Stimulated activated CD4-positive, alpha-beta T cell treated with anti-CD3 and anti-CD28 coated beads, Interleukin-1b, Interleukin-23, amount 100 ng/mL, for 48 hours (primary cell): ENCODE measurements at regions not wholly inside any gene's neighbourhood (a gene's known extent, or its start where the extent isn't known, plus 50 kb on each side); places are given as distances from the start of the nearest gene placed in this dataset.
"Not testable (repeated sequence)": the region's sequence is repeated elsewhere in the genome, so short reads cannot be mapped to it uniquely, and the experiment has no call there.

Experiments
- DNase-seq: peaks from one replicate; pipeline ENCODE4 v3.0.0-alpha.2; 2020

- DNase-seq = no peak
Observed at GRCh38 chr10:30762620-30763019, 133.1 kb upstream of the LYZL2 start.

- DNase-seq = no peak
Observed at GRCh38 chr10:30759423-30759822, 129.9 kb upstream of the LYZL2 start.

GRCh38 chr10:30758338-30758737 is 128.8 kb upstream of the LYZL2 start:
- no peak for DNase-seq

- no peak for DNase-seq
Observed at GRCh38 chr10:30756896-30757295, 127.3 kb upstream of the LYZL2 start.

DNA sequence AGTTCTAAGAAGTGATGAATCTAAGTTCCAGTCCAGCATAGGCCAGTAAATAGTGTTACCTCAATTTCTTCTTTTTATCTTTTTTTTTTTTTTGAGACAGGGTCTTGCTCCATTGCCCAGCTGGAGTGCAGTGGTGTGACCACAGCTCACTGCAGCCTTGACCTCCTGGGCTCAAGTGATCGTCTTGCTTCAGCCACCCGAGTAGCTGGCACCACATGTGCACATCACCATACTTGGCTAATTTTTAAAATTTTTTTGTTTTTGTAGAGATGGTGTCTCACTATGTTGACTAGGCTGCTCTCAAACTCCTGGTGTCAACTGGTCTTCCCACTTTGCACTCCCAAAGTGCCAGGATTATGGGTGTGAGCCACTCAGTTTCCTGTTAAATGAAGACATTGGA is 126.6 kb upstream of the LYZL2 start:
- no peak for DNase-seq

GRCh38 chr10:30755441-30755953 is 125.9 kb upstream of the LYZL2 start:
- DNase-seq = no peak

- no peak for DNase-seq
Observed at GRCh38 chr10:30752481-30752881, 122.9 kb upstream of the LYZL2 start.

DNA sequence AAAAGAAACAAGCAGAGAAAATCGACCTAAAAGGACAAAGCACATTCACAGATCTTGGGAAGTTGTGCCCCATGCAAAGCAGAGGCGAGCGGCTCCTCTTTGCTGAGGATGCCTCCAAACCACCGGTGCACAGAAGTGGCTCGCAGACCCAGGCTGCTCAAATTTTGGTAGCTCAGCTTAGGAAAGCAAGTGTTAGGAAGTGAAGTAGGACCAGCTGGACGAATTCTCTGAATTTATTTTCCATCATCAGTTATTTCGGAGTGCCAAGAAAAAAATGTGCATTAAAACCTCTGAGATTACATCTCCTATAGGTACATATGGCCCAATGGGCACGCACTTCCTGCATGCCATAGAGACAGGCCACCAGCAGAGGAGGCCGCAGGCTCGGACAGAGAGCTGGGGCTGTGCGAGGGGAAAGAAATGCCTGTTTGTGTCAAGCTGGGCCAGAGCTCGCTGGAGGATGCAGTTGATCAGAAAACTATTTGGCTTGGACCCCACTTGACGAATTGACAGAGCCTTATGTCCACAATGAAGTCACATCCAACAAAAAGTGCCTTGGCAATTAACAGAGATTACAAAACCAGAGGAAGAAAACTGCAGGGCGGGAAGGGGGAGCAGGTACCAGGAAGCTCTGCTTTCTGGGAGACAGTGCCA is 122.3 kb upstream of the LYZL2 start:
- DNase-seq = peak; percentile 67

GRCh38 chr10:30750971-30751677 is 121.6 kb upstream of the LYZL2 start:
- no peak for DNase-seq

GRCh38 chr10:30749385-30749784 is 119.8 kb upstream of the LYZL2 start:
- no peak for DNase-seq

DNA sequence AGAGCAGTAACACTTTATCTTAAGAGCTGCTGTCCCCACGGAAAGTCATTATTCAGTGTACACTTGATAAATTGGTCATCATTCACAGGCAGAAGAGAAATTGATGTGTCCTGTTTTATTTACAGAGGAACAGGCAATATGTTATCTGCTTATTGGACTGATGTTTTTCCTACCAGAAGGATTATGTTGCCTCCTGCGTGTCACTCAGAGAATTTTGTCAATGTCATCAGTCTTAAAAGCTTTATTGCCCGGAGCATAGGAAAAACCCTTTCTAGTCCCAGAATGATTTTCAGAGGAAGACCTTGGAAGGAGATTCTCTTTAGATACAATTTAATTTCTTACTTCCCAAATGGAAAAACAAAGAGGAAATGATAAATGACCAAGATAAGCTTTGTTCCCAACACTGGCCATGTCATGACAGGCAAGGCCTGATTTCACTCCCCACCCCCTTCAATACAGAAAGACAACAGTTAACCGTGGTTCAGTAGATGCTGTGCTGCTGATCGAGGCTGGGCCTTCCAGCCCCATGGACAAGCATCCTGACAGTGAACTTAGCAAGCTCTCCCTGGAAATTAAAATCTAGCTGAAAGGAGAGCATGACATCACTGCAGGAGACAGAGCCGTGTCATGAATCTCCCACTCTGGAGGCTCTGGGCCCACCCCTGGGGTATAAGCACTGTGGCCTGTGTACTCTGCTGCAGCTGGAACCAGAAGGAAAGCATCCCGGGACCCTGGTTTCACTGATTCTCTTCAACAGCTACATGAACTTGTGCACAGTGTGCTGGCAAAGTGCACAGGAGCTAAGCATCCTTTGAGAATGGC is 118.8 kb upstream of the LYZL2 start:
- DNase-seq = no peak

- peak; percentile 58 for DNase-seq
Observed at GRCh38 chr10:30747633-30748032, 118.1 kb upstream of the LYZL2 start.

DNA sequence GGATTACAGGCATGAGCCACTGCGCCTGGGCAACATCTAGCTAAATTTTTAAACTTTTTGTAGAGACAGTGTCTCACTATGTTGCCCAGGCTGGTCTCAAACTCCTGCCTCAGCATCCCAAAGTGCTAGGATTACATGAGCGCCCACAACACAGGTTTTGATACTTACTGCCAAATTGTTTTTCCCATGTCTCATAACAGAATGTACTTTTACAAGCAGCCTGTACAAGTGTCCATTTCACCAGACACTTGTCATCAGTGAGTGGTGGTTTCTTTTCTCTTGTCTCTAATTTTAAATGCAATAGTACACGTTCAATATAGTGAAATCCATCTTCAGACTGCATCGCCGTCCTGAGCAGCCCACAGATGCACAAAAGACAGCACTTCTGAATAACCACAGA is 116.4 kb upstream of the LYZL2 start:
- no peak for DNase-seq

DNA sequence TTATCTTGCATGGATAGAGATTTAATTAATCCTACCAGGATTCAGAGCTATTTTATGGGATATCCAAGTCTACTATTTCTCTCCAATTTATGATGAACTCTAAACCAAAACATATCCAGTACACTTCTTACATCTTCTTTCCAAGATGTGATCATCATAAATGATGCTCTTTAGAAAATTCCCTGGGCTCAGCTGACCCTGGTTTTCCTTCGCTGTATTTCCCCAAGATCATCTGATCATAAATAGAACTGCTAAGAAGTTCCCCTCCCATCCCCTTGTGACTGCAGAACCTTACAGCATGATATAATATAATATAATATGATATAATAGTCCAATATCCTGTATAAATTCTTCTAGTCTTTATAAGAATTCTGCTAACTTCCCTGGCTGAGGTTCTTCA is 114.6 kb upstream of the LYZL2 start:
- no peak for DNase-seq

DNA sequence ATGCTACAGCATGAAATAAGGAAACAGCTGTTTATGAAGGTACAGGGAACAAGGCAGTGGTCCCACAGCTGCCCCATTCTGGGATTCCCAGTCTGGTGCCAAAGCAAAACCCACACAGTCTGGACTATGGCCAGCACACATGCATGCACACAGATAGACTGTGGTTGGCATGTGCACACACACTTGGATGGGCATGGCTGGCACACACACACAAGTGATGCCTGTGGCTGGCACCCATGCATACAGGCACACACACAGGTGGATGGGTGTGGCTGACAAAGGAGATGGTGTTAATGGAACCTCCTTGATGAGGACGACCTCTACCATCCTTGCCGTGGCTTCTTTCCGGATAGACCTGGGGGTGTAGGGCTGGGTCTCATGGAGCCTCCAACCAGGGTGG is 114.0 kb upstream of the LYZL2 start:
- no peak for DNase-seq

DNA sequence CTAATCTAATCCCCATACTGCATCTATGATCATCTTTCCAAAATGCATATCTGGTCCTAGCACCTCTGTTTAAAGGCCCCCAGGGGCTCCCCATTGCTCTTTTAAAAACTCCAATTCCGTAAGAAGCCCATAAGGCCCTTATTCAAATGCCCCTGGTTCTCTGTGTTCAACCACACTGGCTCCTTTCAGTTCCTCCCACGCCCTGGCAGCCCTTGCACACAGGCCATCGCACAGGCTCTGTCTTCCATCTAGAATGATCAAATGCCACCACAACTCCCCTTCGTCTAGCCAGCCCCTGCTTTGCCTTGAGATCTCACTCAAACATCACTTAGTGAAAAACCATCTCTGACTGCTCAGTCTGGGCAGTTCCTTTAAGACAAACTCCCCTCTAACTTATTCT is 112.9 kb upstream of the LYZL2 start:
- no peak for DNase-seq

- not testable (repeated sequence) for DNase-seq
Observed at GRCh38 chr10:30740774-30741173, 111.2 kb upstream of the LYZL2 start.

- DNase-seq = no peak
Observed at GRCh38 chr10:30738416-30738815, 108.9 kb upstream of the LYZL2 start.

DNA sequence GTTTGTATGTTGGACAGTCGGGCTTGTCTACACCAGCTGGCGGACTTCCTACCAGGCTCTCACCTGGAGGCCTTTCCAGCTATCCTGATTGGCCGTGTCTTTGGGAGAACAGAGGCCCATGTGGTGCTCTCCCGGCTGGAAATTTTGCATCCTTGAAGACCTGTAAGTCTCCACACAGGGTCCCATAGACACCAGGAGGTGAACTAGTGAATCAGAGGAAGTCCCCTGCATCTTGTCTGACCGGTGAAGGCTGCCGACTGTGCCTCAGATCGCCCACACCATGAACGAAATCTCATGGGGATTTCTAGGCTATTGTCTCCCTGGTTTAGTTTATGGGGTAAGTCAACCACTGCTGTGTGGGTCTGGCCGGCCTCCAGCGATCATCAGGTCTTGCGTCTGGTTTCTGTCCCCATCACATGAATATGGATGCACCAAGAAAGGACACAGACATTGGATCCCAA is 108.4 kb upstream of the LYZL2 start:
- no peak for DNase-seq

GRCh38 chr10:30736685-30737232 is 107.2 kb upstream of the LYZL2 start:
- DNase-seq = peak; percentile 17

- no peak for DNase-seq
Observed at GRCh38 chr10:30734901-30735300, 105.3 kb upstream of the LYZL2 start.

GRCh38 chr10:30732671-30733070 is 103.1 kb upstream of the LYZL2 start:
- no peak for DNase-seq

DNA sequence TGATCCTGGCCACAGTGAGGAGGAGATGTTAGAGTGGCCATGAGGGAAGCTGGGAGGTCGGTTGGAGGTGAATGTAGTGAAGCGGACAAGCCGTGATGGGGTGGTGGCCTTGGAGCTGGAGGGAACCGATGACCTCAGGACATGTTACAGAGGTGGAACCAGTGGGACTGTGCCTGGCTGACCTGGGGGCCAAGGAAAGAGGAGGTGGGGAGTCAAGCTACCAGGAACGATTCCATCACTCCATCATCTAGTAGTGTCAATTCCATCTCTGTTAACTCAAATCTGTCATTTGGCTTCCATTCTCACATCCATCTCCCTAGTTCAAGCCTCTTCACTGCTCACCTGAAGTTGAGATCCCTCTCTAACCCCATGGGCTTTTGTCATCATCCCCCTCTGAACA is 102.4 kb upstream of the LYZL2 start:
- DNase-seq = no peak
